Activated T-helper 17 cell treated with anti-CD3 and anti-CD28 coated beads, Interleukin-2, amount 50 U/mL, for 72 hours (primary cell): ENCODE measurements at regions not wholly inside any gene's neighbourhood (a gene's known extent, or its start where the extent isn't known, plus 50 kb on each side); places are given as distances from the start of the nearest gene placed in this dataset.

ENCODE experiments used
- ATAC-seq: fragments of 150-1000 bp; cut with Tn5 transposase; replicated peaks from 2 replicates; pipeline ENCODE4 v1.10.0; 2021; ENCODE audit warnings: mild to moderate bottlenecking, moderate library complexity
- H3K27ac Mint-ChIP-seq: one replicate; pipeline ENCODE4 v1.8.0; 2022; ENCODE audit warnings: mixed read lengths
- H3K27me3 Mint-ChIP-seq: one replicate; pipeline ENCODE4 v1.8.0; 2022; ENCODE audit warnings: mixed read lengths
- H3K36me3 Mint-ChIP-seq: one replicate; pipeline ENCODE4 v1.8.0; 2022; ENCODE audit warnings: low read depth, mild to moderate bottlenecking, mixed read lengths
- H3K4me1 Mint-ChIP-seq: one replicate; pipeline ENCODE4 v1.8.0; 2022; ENCODE audit warnings: mixed read lengths
- H3K4me3 Mint-ChIP-seq: one replicate; pipeline ENCODE4 v1.8.0; 2022; ENCODE audit warnings: mild to moderate bottlenecking, mixed read lengths
- H3K9me3 Mint-ChIP-seq: one replicate; pipeline ENCODE4 v1.8.0; 2022; ENCODE audit warnings: mixed read lengths

DNA sequence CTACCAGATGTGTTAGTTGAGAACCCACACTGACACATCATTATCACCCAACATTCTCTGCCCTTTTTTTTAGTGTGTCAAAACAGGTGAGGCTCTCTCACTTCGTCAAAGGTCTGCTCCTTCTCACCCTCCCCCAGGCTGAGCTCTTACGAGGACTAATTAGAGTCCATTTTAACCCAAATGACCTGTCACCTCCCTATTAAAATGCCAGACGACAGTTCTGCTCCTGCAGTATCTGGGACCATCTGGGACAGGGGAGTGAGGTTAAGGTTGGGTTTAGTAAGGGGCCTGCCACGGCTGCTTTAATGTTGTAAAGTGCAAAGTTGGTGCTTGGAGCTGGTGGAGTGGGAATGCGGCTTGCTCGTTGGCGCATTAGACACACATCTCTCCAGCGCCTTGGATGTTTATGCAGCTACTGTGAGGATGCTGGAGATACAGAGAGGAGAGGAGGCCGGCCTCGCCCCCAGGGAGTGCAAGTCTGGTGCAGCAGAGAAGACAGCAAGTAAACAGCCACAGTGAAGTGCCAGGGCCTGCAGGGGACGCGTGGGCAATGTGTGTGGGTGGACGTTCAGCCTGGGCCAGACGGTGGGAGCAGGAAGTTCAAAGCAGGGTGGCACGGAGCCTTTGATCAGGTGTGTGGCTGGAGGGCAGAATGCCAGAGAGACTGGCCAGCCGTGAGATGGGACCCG lies 96.2 kb downstream of the C9orf50 start:
- no peak overlapping the region for H3K27ac Mint-ChIP-seq
- no peak overlapping the region for H3K4me3 Mint-ChIP-seq
- ATAC-seq = no peak
- no peaks in the 10 kb centered on the region for H3K36me3 Mint-ChIP-seq
- no peaks in the 10 kb centered on the region for H3K4me1 Mint-ChIP-seq
- peaks cover 5% of the 10 kb centered on the region for H3K9me3 Mint-ChIP-seq
- peaks cover 8% of the 10 kb centered on the region for H3K27me3 Mint-ChIP-seq

DNA sequence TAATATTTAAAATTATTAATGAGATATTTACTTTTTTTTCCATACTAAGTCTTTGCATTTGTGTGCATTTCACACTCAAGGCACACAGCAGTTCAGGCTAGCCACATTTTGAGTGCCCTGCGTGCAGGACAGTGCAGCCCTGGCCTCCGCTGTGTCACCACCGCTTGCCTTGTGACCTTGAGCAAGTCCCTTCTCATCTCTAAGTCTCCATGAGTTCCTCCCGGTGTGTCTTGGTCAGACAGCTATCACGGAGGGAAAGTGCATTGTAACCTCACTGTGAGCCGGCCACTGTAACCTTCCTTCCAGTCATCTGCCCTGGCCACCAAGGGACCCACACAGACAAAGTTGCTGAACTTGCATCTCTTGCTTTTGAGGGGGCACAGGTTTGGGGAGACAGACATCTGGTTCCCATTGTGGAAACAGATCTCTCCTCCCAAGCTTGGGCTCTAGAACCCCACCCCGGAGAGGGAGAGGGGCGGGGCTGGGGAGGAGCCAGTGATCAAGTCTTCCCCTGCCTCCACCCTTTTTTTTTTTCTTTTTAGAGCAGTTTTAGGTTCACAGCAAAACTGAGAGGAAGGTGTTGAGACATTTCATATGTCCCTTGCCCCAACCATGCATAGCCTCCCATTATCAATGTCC lies 96.8 kb downstream of the C9orf50 start:
- peaks cover 5% of the 10 kb centered on the region for H3K9me3 Mint-ChIP-seq
- no peak overlapping the region for H3K27ac Mint-ChIP-seq
- H3K36me3 Mint-ChIP-seq = no peaks in the 10 kb centered on the region
- peaks cover 8% of the 10 kb centered on the region for H3K27me3 Mint-ChIP-seq
- H3K4me3 Mint-ChIP-seq = no peak overlapping the region
- H3K4me1 Mint-ChIP-seq = no peaks in the 10 kb centered on the region
- no peak for ATAC-seq

DNA sequence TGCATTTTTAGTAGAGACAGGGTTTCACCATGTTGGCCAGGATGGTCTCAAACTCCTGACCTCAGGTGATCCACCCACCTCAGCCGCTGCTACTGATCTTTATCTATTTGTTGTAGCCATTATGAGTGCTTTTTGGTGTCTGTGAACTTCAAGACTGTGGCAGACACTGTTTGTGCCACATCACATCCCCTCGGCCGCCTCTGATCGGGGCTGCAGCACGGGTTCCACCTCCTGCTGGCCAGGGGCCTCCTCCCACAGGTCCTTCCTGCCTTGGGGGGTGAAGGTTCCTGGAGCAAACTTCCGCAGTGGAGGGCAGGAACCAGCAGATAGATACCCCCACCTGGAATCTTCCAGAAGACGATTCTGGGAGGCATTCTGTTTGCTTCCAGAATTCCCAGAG lies 98.5 kb downstream of the C9orf50 start:
- no peaks in the 10 kb centered on the region for H3K36me3 Mint-ChIP-seq
- H3K27ac Mint-ChIP-seq = no peak overlapping the region
- ATAC-seq = no peak
- peaks cover 6% of the 10 kb centered on the region for H3K9me3 Mint-ChIP-seq
- no peaks in the 10 kb centered on the region for H3K4me1 Mint-ChIP-seq
- H3K4me3 Mint-ChIP-seq = no peak overlapping the region
- H3K27me3 Mint-ChIP-seq = peaks cover 4% of the 10 kb centered on the region

DNA sequence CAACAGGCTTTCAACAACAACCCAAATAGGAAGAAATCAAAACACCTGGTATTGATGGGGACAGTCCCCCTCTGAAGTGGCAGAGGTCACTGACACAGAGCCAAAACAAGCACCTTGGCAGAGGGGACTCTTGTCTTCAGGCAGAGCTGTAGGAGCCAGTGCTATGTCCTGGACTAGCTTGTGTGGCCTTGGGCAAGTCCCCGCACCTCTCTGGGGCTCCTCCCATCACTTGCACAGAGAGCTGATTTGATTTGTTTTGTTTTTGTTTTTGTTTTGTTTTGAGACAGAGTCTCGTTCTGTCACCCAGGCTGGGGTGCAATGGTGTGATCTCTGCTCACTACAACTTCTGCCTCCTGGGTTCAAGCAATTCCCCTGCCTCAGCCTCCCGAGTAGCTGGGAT lies 100.8 kb downstream of the C9orf50 start:
- ATAC-seq = no peak
- Mint-ChIP-seq H3K27ac (no peak overlapping the region), H3K9me3 (peaks cover 6% of the 10 kb centered on the region), H3K4me1 (no peaks in the 10 kb centered on the region), H3K27me3 (no peaks in the 10 kb centered on the region), H3K36me3 (no peaks in the 10 kb centered on the region), H3K4me3 (no peak overlapping the region)

DNA sequence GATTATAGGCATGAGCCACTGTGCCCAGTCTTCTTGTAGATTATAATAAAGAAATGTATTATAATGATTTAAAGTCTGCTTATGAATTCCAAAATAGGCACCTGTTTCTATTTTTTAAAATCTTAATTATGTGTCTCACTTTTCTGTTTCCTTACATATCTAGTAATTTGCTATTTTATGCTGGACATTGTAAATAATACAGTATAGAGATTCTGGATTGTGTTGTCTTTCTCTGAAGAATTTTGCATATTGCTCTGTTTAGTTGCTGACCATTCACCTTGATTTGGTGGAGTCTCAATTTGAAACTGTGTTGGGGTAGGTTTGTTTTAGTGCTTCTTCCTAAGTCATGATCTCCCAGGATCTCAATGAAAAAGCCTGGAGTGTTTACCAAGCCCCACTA lies 102.8 kb downstream of the C9orf50 start:
- no peak overlapping the region for H3K4me3 Mint-ChIP-seq
- H3K27me3 Mint-ChIP-seq = no peaks in the 10 kb centered on the region
- no peak overlapping the region for H3K27ac Mint-ChIP-seq
- peaks cover 12% of the 10 kb centered on the region for H3K9me3 Mint-ChIP-seq
- ATAC-seq = no peak
- H3K36me3 Mint-ChIP-seq = no peaks in the 10 kb centered on the region
- no peaks in the 10 kb centered on the region for H3K4me1 Mint-ChIP-seq

DNA sequence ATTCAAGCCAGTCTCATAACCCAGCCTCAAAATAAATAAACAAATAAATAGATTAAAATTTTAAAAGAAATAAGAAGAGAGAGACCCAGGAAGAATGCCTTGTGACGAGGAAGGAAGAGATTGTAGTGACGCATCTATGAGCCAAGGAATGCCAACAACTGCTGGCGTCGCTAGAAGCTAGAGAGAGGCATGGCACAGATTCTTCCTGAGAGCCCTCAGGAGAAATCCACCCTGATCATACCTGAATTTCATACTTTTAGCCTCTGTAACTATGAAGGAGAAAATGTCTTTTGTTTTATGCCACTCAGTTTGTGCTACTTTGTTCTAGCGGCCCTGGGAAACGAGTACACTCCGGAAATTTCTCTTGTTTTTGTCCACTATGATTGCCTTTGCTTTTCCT lies 103.9 kb downstream of the C9orf50 start:
- Mint-ChIP-seq H3K4me1 (no peaks in the 10 kb centered on the region), H3K27ac (no peak overlapping the region), H3K36me3 (no peaks in the 10 kb centered on the region), H3K4me3 (no peak overlapping the region), H3K9me3 (peaks cover 12% of the 10 kb centered on the region), H3K27me3 (no peaks in the 10 kb centered on the region)
- ATAC-seq = no peak

DNA sequence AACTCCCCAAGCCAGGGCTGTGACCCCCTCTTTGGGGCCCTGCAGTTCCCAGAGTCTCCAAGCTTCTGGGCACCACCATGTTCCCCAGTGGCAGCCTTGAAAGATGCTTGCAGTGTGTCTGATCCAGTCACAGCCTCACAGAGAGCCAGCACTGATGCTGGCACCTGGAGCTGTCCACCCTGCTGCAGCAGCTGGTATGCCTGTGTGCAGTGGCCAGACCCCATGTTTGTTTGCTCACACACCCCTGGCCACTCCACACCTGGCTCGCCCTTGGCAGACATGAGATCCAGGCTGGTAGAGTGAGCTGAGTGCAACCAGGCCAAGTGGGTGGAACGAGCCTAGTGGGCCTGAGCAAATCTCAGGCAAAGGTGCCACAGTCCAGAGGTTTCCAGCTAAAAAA lies 106.0 kb downstream of the C9orf50 start:
- no peak overlapping the region for H3K27ac Mint-ChIP-seq
- H3K27me3 Mint-ChIP-seq = no peaks in the 10 kb centered on the region
- H3K4me3 Mint-ChIP-seq = no peak overlapping the region
- no peaks in the 10 kb centered on the region for H3K36me3 Mint-ChIP-seq
- no peak for ATAC-seq
- peaks cover 12% of the 10 kb centered on the region for H3K9me3 Mint-ChIP-seq
- no peaks in the 10 kb centered on the region for H3K4me1 Mint-ChIP-seq

DNA sequence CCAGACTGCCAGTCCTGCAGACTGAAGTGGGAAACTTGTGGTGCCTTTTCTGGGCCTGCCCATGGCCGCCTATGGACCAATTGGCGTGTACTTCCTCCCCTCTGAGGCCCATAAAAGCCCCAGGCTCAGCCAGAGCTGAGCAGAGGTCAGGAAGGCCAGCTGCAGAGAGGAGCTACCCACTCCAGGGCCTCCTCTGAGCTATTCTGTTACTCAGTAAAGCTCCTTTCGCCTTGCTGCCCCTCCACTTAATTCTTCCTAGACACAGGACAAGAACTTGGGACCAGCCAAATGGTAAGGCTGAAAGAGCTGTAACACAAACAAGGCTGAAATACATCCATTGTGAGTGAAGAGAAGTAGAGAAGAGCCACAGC lies 106.4 kb downstream of the C9orf50 start:
- Mint-ChIP-seq H3K36me3 (no peaks in the 10 kb centered on the region), H3K4me1 (no peaks in the 10 kb centered on the region), H3K4me3 (no peak overlapping the region), H3K27me3 (no peaks in the 10 kb centered on the region), H3K27ac (no peak overlapping the region), H3K9me3 (peaks cover 12% of the 10 kb centered on the region)
- ATAC-seq = no peak

DNA sequence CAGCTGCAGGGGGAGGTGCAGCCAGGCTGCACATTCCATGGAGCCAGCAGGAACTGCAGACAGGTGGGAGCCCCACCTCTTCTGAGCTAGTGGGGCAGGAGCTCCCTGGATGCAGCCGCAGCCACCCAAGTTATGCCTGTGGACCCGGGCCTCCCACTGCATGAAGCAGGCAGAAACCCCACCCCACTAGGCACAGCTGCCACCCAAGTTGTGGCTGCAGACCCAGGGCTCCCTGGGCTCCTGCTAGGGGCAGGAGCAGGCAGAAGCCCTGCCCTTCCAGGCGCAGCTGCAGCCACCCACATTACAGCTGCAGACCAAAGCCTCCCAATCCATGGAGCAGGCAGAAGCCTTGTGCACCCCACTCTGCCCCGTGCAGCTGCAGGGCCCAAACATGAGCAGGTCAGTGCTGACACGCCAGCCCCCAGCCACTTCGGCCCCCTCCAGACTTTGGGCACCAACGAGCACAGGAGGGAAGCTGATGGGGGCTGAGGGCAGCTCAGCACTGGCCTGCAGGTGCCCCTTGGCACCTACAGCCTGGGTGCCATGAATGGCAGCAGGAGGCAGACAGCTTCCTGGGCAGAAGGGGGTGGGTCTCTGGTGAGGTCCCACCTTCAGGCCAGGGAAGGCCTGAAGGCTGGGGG lies 106.9 kb downstream of the C9orf50 start:
- H3K27ac Mint-ChIP-seq = no peak overlapping the region
- H3K4me1 Mint-ChIP-seq = no peaks in the 10 kb centered on the region
- no peak overlapping the region for H3K4me3 Mint-ChIP-seq
- H3K36me3 Mint-ChIP-seq = no peaks in the 10 kb centered on the region
- peaks cover 12% of the 10 kb centered on the region for H3K9me3 Mint-ChIP-seq
- ATAC-seq = no peak
- H3K27me3 Mint-ChIP-seq = no peaks in the 10 kb centered on the region

DNA sequence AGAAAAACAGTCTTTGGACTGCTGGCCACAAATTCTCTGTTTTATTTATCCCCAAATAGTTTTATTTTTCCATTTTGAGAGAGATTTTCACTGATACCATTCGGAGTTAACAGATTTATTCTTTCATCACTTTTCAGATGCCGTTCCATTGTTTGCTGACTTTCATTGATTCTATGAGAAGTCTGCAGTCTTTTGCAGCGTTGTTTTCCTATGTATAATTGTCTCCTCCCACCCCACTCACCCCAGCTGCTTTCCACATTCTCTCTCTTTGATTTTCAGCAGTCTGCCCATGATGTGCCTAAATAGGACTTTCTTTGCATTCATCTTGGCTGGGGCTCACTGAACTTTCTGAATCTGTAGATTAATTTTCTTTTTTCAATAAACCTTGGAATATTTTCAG lies 107.6 kb downstream of the C9orf50 start:
- Mint-ChIP-seq H3K27ac (no peak overlapping the region), H3K9me3 (peaks cover 10% of the 10 kb centered on the region), H3K4me3 (no peak overlapping the region), H3K36me3 (no peaks in the 10 kb centered on the region), H3K27me3 (no peaks in the 10 kb centered on the region), H3K4me1 (no peaks in the 10 kb centered on the region)
- ATAC-seq = no peak

DNA sequence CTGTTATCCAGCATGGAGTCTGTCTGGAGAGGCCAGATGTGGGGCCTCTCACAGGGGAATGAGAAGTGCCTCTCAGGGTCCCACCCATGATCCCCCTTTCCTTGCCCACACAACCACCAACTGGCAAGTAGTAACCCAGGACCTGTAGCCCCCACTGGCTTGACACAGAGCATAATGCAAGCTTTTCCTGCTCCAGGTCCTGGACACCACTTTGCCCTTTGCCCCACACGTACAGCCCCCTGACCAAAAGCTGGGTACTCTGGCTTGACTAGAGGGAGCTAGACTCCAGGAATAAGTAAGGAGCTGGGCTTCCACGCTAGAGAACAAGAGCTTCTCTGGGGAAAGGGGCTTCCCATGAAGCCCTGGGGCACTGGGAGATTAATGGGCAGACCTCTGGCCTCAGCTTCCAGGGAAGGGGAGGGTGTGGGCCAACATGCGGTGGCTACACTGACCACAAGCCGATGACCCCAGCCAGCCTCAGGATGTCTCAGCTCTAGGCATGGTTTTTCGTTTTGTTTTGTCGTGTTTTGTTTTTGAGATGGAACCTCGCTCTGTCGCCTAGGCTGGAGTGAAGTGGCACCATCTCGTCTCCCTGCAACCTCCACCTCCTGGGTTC lies 109.5 kb downstream of the C9orf50 start:
- Mint-ChIP-seq H3K4me3 (no peak overlapping the region), H3K27me3 (no peaks in the 10 kb centered on the region), H3K36me3 (no peaks in the 10 kb centered on the region), H3K27ac (no peak overlapping the region), H3K9me3 (peaks cover 7% of the 10 kb centered on the region), H3K4me1 (no peaks in the 10 kb centered on the region)
- ATAC-seq = no peak

DNA sequence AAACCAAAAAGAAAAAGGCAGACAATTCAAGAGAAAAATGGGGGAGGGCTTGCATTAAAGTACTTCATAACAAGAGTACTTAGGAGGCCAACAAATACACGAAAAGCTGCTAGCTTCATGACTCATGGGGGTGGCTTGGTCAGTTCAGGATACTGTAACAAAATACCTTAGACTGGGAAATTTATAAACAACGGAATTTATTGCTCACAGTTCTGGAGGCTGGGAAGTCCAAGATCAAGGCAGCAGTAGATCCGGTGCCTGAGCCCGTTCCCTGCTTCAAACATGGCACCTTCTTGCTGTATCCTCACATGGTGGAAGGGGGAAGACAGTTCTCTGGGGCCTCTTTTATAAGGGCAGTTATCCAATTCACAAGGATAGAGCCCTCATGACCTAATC lies 111.4 kb downstream of the C9orf50 start:
- H3K27ac Mint-ChIP-seq = no peak overlapping the region
- no peak for ATAC-seq
- H3K4me3 Mint-ChIP-seq = no peak overlapping the region
- H3K4me1 Mint-ChIP-seq = peaks cover 4% of the 10 kb centered on the region
- peaks cover 7% of the 10 kb centered on the region for H3K9me3 Mint-ChIP-seq
- peaks cover 6% of the 10 kb centered on the region for H3K36me3 Mint-ChIP-seq
- no peaks in the 10 kb centered on the region for H3K27me3 Mint-ChIP-seq

DNA sequence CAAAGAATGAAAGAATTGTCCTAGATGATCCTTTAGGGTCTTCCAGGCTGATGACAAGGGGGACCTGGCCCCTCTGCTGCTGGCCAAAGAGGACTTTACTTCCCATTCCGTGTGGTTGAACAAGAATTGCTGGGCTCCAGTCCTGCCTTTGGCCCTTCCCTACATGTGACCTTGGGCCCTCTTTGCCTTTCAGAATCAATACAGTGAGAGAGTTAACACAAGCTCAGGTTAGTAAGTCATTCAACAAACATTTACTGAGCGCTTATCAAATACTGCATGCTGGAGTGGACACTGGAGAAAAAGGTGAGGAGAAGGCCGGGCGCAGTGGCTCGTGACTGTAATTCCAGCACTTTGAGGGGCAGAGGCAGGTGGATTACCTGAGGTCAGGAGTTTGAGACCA lies 113.1 kb downstream of the C9orf50 start:
- Mint-ChIP-seq H3K36me3 (peaks cover 22% of the 10 kb centered on the region), H3K27ac (no peak overlapping the region), H3K4me3 (no peak overlapping the region), H3K9me3 (no peaks in the 10 kb centered on the region), H3K27me3 (no peaks in the 10 kb centered on the region), H3K4me1 (peaks cover 10% of the 10 kb centered on the region)
- no peak for ATAC-seq

DNA sequence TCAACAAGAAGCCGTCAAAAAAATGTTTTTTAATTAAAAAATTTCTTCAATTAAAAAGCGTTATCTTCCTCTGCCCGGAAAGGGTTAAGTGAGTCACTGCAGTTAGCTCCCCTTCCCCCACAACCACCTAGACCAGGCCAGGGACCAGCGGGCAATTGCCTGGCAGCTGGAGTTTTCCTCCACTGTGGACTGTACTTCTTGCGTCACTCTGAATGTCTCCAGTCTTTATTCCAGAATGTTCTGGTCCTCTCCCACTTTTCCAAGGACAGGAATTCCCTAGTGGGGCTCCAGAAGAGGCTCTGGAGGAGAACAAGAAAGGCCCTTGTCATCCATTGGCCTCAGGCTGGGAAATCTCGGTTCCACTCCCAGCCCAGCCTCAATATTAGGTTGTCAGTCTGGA lies 114.0 kb downstream of the C9orf50 start:
- ATAC-seq = no peak
- Mint-ChIP-seq H3K4me3 (no peak overlapping the region), H3K27ac (peak overlapping the region; percentile 39), H3K9me3 (no peaks in the 10 kb centered on the region), H3K4me1 (peaks cover 11% of the 10 kb centered on the region), H3K27me3 (no peaks in the 10 kb centered on the region), H3K36me3 (peaks cover 25% of the 10 kb centered on the region)

DNA sequence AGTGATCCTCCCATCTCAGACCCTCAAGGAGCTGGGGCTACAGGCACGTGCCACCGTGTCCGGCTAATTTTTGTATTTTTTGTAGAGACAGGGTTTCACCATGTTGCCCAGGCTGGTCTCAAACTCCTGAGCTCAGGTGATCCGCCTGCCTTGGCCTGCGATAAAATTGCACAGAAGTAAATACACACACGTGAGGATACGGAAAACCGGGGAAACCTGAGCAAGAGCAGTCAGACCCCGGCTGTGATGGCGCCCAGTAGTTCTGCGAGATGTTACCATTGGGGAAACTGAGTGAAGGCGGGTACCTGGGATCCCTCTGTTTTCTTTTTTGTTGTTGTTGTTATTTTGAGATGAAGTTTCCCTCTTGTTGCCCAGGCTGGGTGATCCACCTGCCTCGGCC lies 114.9 kb downstream of the C9orf50 start:
- Mint-ChIP-seq H3K4me1 (peaks cover 11% of the 10 kb centered on the region), H3K27ac (no peak overlapping the region)
- no peak for ATAC-seq

More for the DNA sequence above, 114.9 kb downstream of the C9orf50 start:
- H3K9me3 Mint-ChIP-seq = no peaks in the 10 kb centered on the region
- H3K36me3 Mint-ChIP-seq = peaks cover 27% of the 10 kb centered on the region
- no peak overlapping the region for H3K4me3 Mint-ChIP-seq
- no peaks in the 10 kb centered on the region for H3K27me3 Mint-ChIP-seq
